ENCODE measurements at regions not wholly inside any gene's neighbourhood (a gene's known extent, or its start where the extent isn't known, plus 50 kb on each side); places are given as distances from the start of the nearest gene placed in this dataset.

DNA sequence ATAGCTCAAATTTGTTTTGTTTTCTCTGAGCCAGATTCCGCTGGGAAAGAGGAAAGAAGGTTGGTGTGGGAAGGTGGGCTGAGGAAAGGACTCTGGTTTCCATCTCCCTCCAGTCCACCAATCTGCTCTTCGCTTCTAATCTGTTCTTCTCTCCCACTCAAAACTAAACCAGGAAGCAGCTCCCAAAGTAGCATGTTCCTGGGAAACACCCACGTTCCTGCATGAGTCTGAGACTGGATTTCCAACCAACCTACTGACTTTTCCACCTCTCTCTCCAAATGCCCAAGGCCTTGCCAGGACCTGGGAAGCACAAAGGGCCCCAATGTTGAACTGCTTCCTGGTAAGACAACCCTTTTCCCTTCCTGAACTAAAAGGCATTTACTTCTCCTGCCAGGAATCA is 110.2 kb downstream of the WT1 start:
- H3K4me1 Mint-ChIP-seq (ENCODE audit: unreplicated experiment) = peaks cover 9% of the 10 kb centered on the region
- H3K36me3 Mint-ChIP-seq = no peaks in the 10 kb centered on the region
- H3K27ac Mint-ChIP-seq = no peak overlapping the region
- DNase-seq (ENCODE audit: extremely low spot score, unreplicated experiment) = no peak
- H3K9me3 Mint-ChIP-seq = no peaks in the 10 kb centered on the region
- TF ChIP-seq, protein P1, sequence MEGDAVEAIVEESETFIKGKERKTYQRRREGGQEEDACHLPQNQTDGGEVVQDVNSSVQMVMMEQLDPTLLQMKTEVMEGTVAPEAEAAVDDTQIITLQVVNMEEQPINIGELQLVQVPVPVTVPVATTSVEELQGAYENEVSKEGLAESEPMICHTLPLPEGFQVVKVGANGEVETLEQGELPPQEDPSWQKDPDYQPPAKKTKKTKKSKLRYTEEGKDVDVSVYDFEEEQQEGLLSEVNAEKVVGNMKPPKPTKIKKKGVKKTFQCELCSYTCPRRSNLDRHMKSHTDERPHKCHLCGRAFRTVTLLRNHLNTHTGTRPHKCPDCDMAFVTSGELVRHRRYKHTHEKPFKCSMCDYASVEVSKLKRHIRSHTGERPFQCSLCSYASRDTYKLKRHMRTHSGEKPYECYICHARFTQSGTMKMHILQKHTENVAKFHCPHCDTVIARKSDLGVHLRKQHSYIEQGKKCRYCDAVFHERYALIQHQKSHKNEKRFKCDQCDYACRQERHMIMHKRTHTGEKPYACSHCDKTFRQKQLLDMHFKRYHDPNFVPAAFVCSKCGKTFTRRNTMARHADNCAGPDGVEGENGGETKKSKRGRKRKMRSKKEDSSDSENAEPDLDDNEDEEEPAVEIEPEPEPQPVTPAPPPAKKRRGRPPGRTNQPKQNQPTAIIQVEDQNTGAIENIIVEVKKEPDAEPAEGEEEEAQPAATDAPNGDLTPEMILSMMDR (conservative IDR thresholded peaks at IDR 0.05) = no peak
- no peak overlapping the region for H3K4me3 Mint-ChIP-seq
- H3K27me3 Mint-ChIP-seq = peaks cover 17% of the 10 kb centered on the region

DNA sequence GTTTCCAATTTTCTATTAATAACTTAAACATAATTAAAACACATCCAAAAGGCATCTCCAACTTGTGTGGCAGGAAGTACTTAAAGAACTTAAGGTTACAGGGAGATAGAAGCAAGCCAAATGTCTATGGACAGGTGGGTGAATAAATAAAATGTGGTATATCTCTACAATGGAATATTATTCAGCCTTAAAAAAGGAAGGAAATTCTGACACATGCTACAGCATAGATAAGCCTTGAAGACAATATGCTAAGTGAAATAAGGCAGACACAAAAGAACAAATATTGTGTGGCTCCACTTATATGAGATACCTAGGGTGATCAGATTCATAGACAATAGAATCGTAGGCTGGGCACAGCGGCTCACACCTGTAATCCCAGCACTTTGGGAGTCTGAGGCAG is 109.6 kb downstream of the WT1 start:
- no peak overlapping the region for H3K27ac Mint-ChIP-seq
- no peak overlapping the region for H3K4me3 Mint-ChIP-seq
- DNase-seq (ENCODE audit: extremely low spot score, unreplicated experiment) = no peak
- H3K27me3 Mint-ChIP-seq = peaks cover 18% of the 10 kb centered on the region
- no peaks in the 10 kb centered on the region for H3K9me3 Mint-ChIP-seq
- no peaks in the 10 kb centered on the region for H3K36me3 Mint-ChIP-seq
- H3K4me1 Mint-ChIP-seq (ENCODE audit: unreplicated experiment) = peaks cover 14% of the 10 kb centered on the region
- TF ChIP-seq, protein P1 (conservative IDR thresholded peaks at IDR 0.05) = no peak

DNA sequence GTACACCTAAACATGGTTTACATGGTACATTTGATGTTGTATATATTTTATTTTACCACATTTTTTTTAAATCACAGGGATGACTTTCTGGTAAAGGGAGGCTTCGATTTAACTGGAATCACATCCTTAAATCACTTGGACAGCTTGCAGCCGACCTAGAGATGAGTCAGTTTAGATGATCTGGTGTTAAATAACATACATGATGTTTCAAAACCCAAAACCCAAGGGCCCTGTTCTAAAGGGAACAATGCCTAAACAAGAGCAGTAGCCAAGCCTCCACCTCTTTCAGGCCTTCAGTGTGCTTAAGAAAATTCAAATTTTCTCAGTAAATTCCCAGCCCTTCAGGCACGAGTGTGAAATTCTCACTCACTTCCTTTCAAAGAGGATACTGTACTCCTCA is 108.8 kb downstream of the WT1 start:
- Mint-ChIP-seq H3K9me3 (no peaks in the 10 kb centered on the region), H3K4me3 (no peak overlapping the region), H3K36me3 (no peaks in the 10 kb centered on the region), H3K27me3 (peaks cover 17% of the 10 kb centered on the region), H3K4me1 (ENCODE audit: unreplicated experiment) (peaks cover 19% of the 10 kb centered on the region), H3K27ac (no peak overlapping the region)
- DNase-seq (ENCODE audit: extremely low spot score, unreplicated experiment) = no peak
- TF ChIP-seq, protein P1 (conservative IDR thresholded peaks at IDR 0.05) = no peak

DNA sequence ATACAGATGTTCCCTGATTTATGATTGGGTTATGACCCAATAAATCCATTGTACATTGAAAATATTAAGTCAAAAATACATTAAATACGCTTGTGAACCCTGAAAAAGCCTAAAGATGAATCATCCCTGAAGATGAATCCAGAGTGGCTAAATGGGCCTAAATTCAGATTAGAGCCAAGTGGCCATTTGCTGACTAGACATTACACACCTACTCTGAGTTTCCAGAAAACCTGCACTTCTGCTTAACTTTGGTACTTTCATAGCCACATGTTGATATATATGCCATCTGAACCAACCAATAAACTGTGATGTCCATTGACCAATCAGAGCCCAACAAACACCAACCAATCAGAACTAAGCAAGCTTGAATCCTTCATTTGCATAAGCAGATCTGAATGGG is 106.9 kb downstream of the WT1 start:
- TF ChIP-seq, protein P1 (conservative IDR thresholded peaks at IDR 0.05) = no peak
- Mint-ChIP-seq H3K4me3 (no peak overlapping the region), H3K9me3 (no peaks in the 10 kb centered on the region), H3K27ac (no peak overlapping the region), H3K4me1 (ENCODE audit: unreplicated experiment) (peaks cover 29% of the 10 kb centered on the region), H3K36me3 (no peaks in the 10 kb centered on the region), H3K27me3 (peaks cover 23% of the 10 kb centered on the region)
- no peak for DNase-seq (ENCODE audit: extremely low spot score, unreplicated experiment)

DNA sequence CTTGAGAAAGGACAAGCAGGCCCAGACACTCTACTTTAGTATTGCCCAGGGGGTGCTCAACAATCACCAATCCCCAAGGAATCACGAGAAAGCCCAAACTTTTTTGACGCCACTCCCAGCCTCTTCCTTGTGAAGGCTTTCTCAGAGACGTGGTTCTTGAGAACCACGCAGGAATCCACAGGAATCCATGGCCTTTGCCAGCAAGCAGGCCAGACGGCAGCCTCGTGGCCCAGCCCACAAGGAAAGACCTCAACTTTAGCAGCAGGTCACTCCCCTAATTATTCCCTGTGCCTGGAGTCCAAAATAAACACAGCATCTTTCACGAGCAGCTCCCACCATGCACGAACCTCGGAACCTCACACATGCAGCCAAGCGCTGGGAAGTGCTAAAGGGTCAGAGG is 104.2 kb downstream of the WT1 start:
- Mint-ChIP-seq H3K4me3 (no peak overlapping the region), H3K4me1 (ENCODE audit: unreplicated experiment) (peaks cover 28% of the 10 kb centered on the region), H3K27ac (no peak overlapping the region), H3K27me3 (peaks cover 34% of the 10 kb centered on the region), H3K9me3 (peaks cover 4% of the 10 kb centered on the region), H3K36me3 (no peaks in the 10 kb centered on the region)
- TF ChIP-seq, protein P1 (conservative IDR thresholded peaks at IDR 0.05) = no peak
- DNase-seq (ENCODE audit: extremely low spot score, unreplicated experiment) = no peak

DNA sequence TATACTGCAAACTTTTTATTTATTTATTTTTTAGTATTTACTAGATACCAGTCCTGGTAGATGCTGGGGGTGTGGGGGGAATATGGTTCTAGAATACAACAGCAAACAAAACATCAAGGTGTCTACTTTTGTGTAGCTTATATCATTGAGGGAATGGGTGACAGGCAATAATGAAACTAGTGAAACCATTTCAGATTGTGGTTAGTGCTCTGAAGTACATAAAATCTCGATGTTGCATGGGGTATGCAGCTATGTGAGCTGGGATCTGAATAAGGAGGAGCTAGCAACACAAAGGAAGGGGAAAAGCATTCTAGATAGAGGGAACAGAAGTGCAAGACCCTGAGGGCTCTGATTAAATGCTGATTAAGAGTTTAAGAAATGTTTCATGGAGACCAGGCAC is 103.5 kb downstream of the WT1 start:
- Mint-ChIP-seq H3K9me3 (peaks cover 4% of the 10 kb centered on the region), H3K4me3 (no peak overlapping the region), H3K4me1 (ENCODE audit: unreplicated experiment) (peaks cover 30% of the 10 kb centered on the region), H3K27ac (no peak overlapping the region), H3K27me3 (peaks cover 36% of the 10 kb centered on the region), H3K36me3 (no peaks in the 10 kb centered on the region)
- TF ChIP-seq, protein P1 (conservative IDR thresholded peaks at IDR 0.05) = no peak
- no peak for DNase-seq (ENCODE audit: extremely low spot score, unreplicated experiment)
